Suppressor macrophage treated with lipopolysaccharide for 1 hour (primary cell): ENCODE measurements at regions not wholly inside any gene's neighbourhood (a gene's known extent, or its start where the extent isn't known, plus 50 kb on each side); places are given as distances from the start of the nearest gene placed in this dataset.

ENCODE experiments used
- DNase-seq, 3 donors: peaks; one replicate each; pipeline ENCODE4 v3.0.0-alpha.2; 2020 to 2022

GRCh38 chr2:205937211-205937610 is 148.8 kb downstream of the INO80D start:
- DNase-seq: no peak

GRCh38 chr2:205936446-205936845 is 149.5 kb downstream of the INO80D start:
- DNase-seq: no peak

GRCh38 chr2:205934443-205934842 is 151.5 kb downstream of the INO80D start:
- peak in 2 of 3 donors; percentile 29 to 32 for DNase-seq

- DNase-seq: peak; percentile 22 to 52 (median 50)
Observed at GRCh38 chr2:205932861-205933260, 153.1 kb downstream of the INO80D start.

- no peak for DNase-seq
Observed at GRCh38 chr2:205931388-205931787, 154.6 kb downstream of the INO80D start.

- peak; percentile 46 to 64 (median 54) for DNase-seq
Observed at GRCh38 chr2:205930209-205930608, 155.8 kb downstream of the INO80D start.

- no peak for DNase-seq
Observed at GRCh38 chr2:205929246-205929942, 156.6 kb downstream of the INO80D start.

- DNase-seq: peak; percentile 86 to 92 (median 88)
Observed at GRCh38 chr2:205925373-205926337, 160.3 kb downstream of the INO80D start.

GRCh38 chr2:205924676-205925075 is 161.3 kb downstream of the INO80D start:
- no peak for DNase-seq

- no peak for DNase-seq
Observed at GRCh38 chr2:205915130-205915524, 170.8 kb downstream of the INO80D start.

- no peak for DNase-seq
Observed at GRCh38 chr2:205914213-205915129, 171.5 kb downstream of the INO80D start.

GRCh38 chr2:205913668-205914067 is 172.3 kb downstream of the INO80D start:
- DNase-seq: no peak

- no peak for DNase-seq
Observed at GRCh38 chr2:205911306-205911705, 174.7 kb downstream of the INO80D start.

GRCh38 chr2:205909184-205909572 is 176.8 kb downstream of the INO80D start:
- DNase-seq: no peak

- no peak for DNase-seq
Observed at GRCh38 chr2:205908212-205909183, 177.5 kb downstream of the INO80D start.

GRCh38 chr2:205906419-205906818 is 179.6 kb downstream of the INO80D start:
- DNase-seq: no peak

- DNase-seq: no peak
Observed at GRCh38 chr2:205905576-205905975, 180.4 kb downstream of the INO80D start.

- no peak for DNase-seq
Observed at GRCh38 chr2:205904873-205905272, 181.1 kb downstream of the INO80D start.

GRCh38 chr2:205903549-205904129 is 182.3 kb downstream of the INO80D start:
- DNase-seq: peak; percentile 70 to 76 (median 75)

- DNase-seq: no peak
Observed at GRCh38 chr2:205902900-205903237, 183.1 kb downstream of the INO80D start.
